A673 (cell line): ENCODE measurements at regions not wholly inside any gene's neighbourhood (a gene's known extent, or its start where the extent isn't known, plus 50 kb on each side); places are given as distances from the start of the nearest gene placed in this dataset.

Source experiments
- CTCF ChIP-seq: fragments of 300-800, 200-600 bp; sonication (generic); conservative IDR thresholded peaks from 2 replicates; pipeline ENCODE4 v1.5.1; 2017; ENCODE audit warnings: low read depth, mild to moderate bottlenecking, antibody characterized with exemption, low read length, moderate library complexity, mixed read lengths
- EZH2 ChIP-seq: fragments of 200-600 bp; sonication (generic); IDR thresholded peaks from 2 replicates; pipeline ENCODE4 v1.6.1; 2017; ENCODE audit warnings: borderline replicate concordance, low read depth, mild to moderate bottlenecking, mixed read lengths, antibody characterized with exemption, low read length; ENCODE audit not compliant: poor library complexity, severe bottlenecking

GRCh38 chr9:32072570-32072969 lies 311.9 kb upstream of the ACO1 start:
- TF ChIP-seq CTCF = no peak
- TF ChIP-seq EZH2 = no peak
